HCT116 (cell line): ENCODE measurements at regions not wholly inside any gene's neighbourhood (a gene's known extent, or its start where the extent isn't known, plus 50 kb on each side); places are given as distances from the start of the nearest gene placed in this dataset.

Experiments
- ATAC-seq: fragments of 200-7000 bp; cut with Tn5 transposase; 2 replicates; pipeline ENCODE4 v1.9.1; 2020; ENCODE audit warnings: mild to moderate bottlenecking, moderate library complexity
- BruUV-seq: library from RNA; stranded (reverse); fragments of 400-500 nt; replicated peaks from 2 replicates; lab custom pipeline; 2021; lab: Mats Ljungman, UMichigan
- CTCF ChIA-PET: fragments of 300-600 bp; sonication (Branson Sonifier 250); formaldehyde crosslinking; loops from one replicate; lab custom pipeline; 2021; ENCODE audit warnings: antibody characterized with exemption; lab: Charles Lee
- POLR2A ChIA-PET: fragments of 300-600, 350-600 bp; sonication (Branson Sonifier 250); formaldehyde crosslinking; loops from one replicate; lab custom pipeline; 2021; ENCODE audit warnings: antibody characterized with exemption; lab: Charles Lee
- RAD21 ChIA-PET, 2 experiments: fragments of 300-600 bp; sonication (Branson Sonifier 250); formaldehyde crosslinking; loops; one replicate each; lab custom pipeline; 2023; ENCODE audit warnings: low total read pairs in 2 of 2; ENCODE audit not compliant: uncharacterized antibody in 2 of 2, unreplicated experiment in 2 of 2, low non-redundant PET in 1 of 2; lab: Charles Lee
- DNase-seq: peaks from one replicate; pipeline ENCODE4 v3.0.0-alpha.2; 2010; ENCODE audit warnings: low read depth, low spot score
- H2AFZ ChIP-seq: fragments of 200-600 bp; shearing (Covaris generic), sonication (generic); 2 replicates; pipeline ENCODE4 v1.6.1; 2017; ENCODE audit warnings: low read depth, mixed run types, mixed read lengths, antibody characterized with exemption, low read length; ENCODE audit not compliant: poor library complexity, severe bottlenecking
- H3K27ac ChIP-seq: 2 replicates; pipeline ENCODE4 v1.5.1; 2012; ENCODE audit warnings: low read depth, low read length
- H3K27me3 ChIP-seq: fragments of 200-600 bp; sonication (generic); 2 replicates; pipeline ENCODE4 v1.6.1; 2016; ENCODE audit warnings: mixed run types, low read length, mixed read lengths; ENCODE audit not compliant: insufficient read depth
- H3K36me3 ChIP-seq, 2 experiments: fragments of 200-500 bp in 1 of 2; fragments of 200-600 bp in 1 of 2; sonication (Bioruptor generic) in 1 of 2; sonication (generic) in 1 of 2; 2 replicates each; pipeline versions ENCODE4 v1.5.1 to v1.6.1; 2014 to 2016; ENCODE audit warnings: low read length in 2 of 2, inconsistent platforms in 1 of 2, mixed read lengths in 1 of 2, mixed run types in 1 of 2; ENCODE audit not compliant: insufficient read depth in 2 of 2, control insufficient read depth in 1 of 2
- H3K4me1 ChIP-seq, 2 experiments: fragments of 200-600 bp in 1 of 2; sonication (generic) in 1 of 2; 2 replicates each; pipeline versions ENCODE4 v1.5.1 to v1.6.1; 2012 to 2017; ENCODE audit warnings: low read length in 2 of 2, inconsistent platforms in 1 of 2, mild to moderate bottlenecking in 1 of 2, mixed read lengths in 1 of 2, mixed run types in 1 of 2, moderate library complexity in 1 of 2; ENCODE audit not compliant: insufficient read depth in 2 of 2, control insufficient read depth in 1 of 2
- H3K4me2 ChIP-seq: fragments of 200-600 bp; sonication (generic); 2 replicates; pipeline ENCODE4 v1.6.1; 2017; ENCODE audit warnings: mixed run types, low read length, mixed read lengths
- H3K4me3 ChIP-seq, 2 experiments: fragments of 200-600 bp in 1 of 2; sonication (generic) in 1 of 2; replicated peaks in 1 of 2; 2 replicates each; pipeline ENCODE4 v1.5.1; 2011 to 2016; ENCODE audit warnings: low read length in 2 of 2, control low read depth in 1 of 2, low read depth in 1 of 2, mild to moderate bottlenecking in 1 of 2, mixed read lengths in 1 of 2, mixed run types in 1 of 2
- H3K79me2 ChIP-seq: fragments of 200-600 bp; sonication (generic); 2 replicates; pipeline ENCODE4 v1.6.1; 2017; ENCODE audit warnings: mild to moderate bottlenecking, mixed run types, low read length, moderate library complexity, mixed read lengths; ENCODE audit not compliant: insufficient read depth
- H3K9ac ChIP-seq: fragments of 200-600 bp; sonication (generic); 2 replicates; pipeline ENCODE4 v1.6.1; 2016; ENCODE audit warnings: low read length, mixed read lengths
- H3K9me2 ChIP-seq: fragments of 200-600 bp; sonication (generic), shearing (Covaris generic); 2 replicates; pipeline ENCODE4 v1.6.1; 2017; ENCODE audit warnings: mixed run types, mild to moderate bottlenecking, moderate library complexity; ENCODE audit not compliant: insufficient read depth
- H3K9me3 ChIP-seq, 2 experiments: fragments of 200-500 bp in 1 of 2; fragments of 200-600 bp in 1 of 2; sonication (Bioruptor generic) in 1 of 2; sonication (generic) in 1 of 2; 2 replicates each; pipeline ENCODE4 v1.6.1; 2014 to 2017; ENCODE audit warnings: low read length in 2 of 2, mixed read lengths in 2 of 2, inconsistent platforms in 1 of 2, low read depth in 1 of 2, mild to moderate bottlenecking in 1 of 2, mixed run types in 1 of 2, moderate library complexity in 1 of 2; ENCODE audit not compliant: control insufficient read depth in 1 of 2, insufficient read depth in 1 of 2
- H4K20me1 ChIP-seq: fragments of 200-600 bp; sonication (generic), shearing (Covaris generic); 2 replicates; pipeline ENCODE4 v1.6.1; 2017; ENCODE audit warnings: mixed run types, mild to moderate bottlenecking, moderate library complexity; ENCODE audit not compliant: insufficient read depth
- ATF3 ChIP-seq: IDR thresholded peaks from 2 replicates; pipeline ENCODE4 v1.6.1; 2012
- CEBPB ChIP-seq: IDR thresholded peaks from 2 replicates; pipeline ENCODE4 v1.6.1; 2012; ENCODE audit warnings: low read depth
- EGR1 ChIP-seq: IDR thresholded peaks from 2 replicates; pipeline ENCODE4 v1.6.1; 2012; ENCODE audit warnings: low read depth
- EZH2 ChIP-seq: fragments of 200-600 bp; sonication (generic); IDR thresholded peaks from 2 replicates; pipeline ENCODE4 v1.6.1; 2017; ENCODE audit warnings: antibody characterized with exemption, mixed run types
- EZH2phosphoT487 ChIP-seq: fragments of 200-600 bp; IDR thresholded peaks from 2 replicates; pipeline ENCODE4 v1.6.1; 2018; ENCODE audit warnings: antibody characterized with exemption, borderline replicate concordance
- FOSL1 ChIP-seq: IDR thresholded peaks from 2 replicates; pipeline ENCODE4 v1.6.1; 2012; ENCODE audit warnings: low read depth
- JUND ChIP-seq: IDR thresholded peaks from 2 replicates; pipeline ENCODE4 v1.6.1; 2012
- POLR2A ChIP-seq: IDR thresholded peaks from 2 replicates; pipeline ENCODE4 v1.7.0; 2011; ENCODE audit warnings: borderline replicate concordance; ENCODE audit not compliant: insufficient read depth, insufficient read length; ENCODE audit errors: extremely low read depth
- POLR2AphosphoS5 ChIP-seq: IDR thresholded peaks from 2 replicates; pipeline ENCODE4 v1.6.1; 2011; ENCODE audit warnings: mild to moderate bottlenecking, low read depth, low read length, moderate library complexity
- RAD21 ChIP-seq: IDR thresholded peaks from 2 replicates; pipeline ENCODE4 v1.6.1; 2012; ENCODE audit warnings: low read depth, mild to moderate bottlenecking
- REST ChIP-seq: IDR thresholded peaks from 2 replicates; pipeline ENCODE4 v1.6.1; 2012; ENCODE audit warnings: low read depth
- SP1 ChIP-seq: IDR thresholded peaks from 2 replicates; pipeline ENCODE4 v1.6.1; 2012; ENCODE audit warnings: low read depth
- SRF ChIP-seq: IDR thresholded peaks from 2 replicates; pipeline ENCODE4 v1.6.1; 2012; ENCODE audit warnings: low read depth
- TCF7L2 ChIP-seq: IDR thresholded peaks from 2 replicates; pipeline ENCODE4 v1.7.0; 2011; ENCODE audit warnings: borderline replicate concordance, inconsistent platforms; ENCODE audit not compliant: insufficient read depth, insufficient read length; ENCODE audit errors: extremely low read depth
- ZBTB33 ChIP-seq: IDR thresholded peaks from 2 replicates; pipeline ENCODE4 v1.6.1; 2011; ENCODE audit warnings: mild to moderate bottlenecking, low read length, moderate library complexity; ENCODE audit not compliant: insufficient replicate concordance; ENCODE audit errors: extremely low read depth
- ZFX ChIP-seq: fragments of 450-650 bp; IDR thresholded peaks from 2 replicates; pipeline ENCODE4 v1.6.1; 2017
- intact Hi-C: fragments of 100-400 bp; cut with micrococcal nuclease; formaldehyde crosslinking; loops from 2 replicates; pipeline ENCODE4 v1.10.0; 2022
- TF ChIP-seq, protein P1 (sequence below): IDR thresholded peaks from 2 replicates; pipeline ENCODE4 v1.6.1; 2012
- TF ChIP-seq, protein P2 (sequence below), 3 experiments: fragments of 200-600 bp in 1 of 3; sonication (generic) in 1 of 3; IDR thresholded peaks in 2 of 3; conservative IDR thresholded peaks in 1 of 3; 2 replicates each; pipeline ENCODE4 v1.5.1; 2012 to 2017; ENCODE audit warnings: low read depth in 2 of 3, low read length in 2 of 3, antibody characterized with exemption in 1 of 3, borderline replicate concordance in 1 of 3, control low read depth in 1 of 3, mild to moderate bottlenecking in 1 of 3, mixed read lengths in 1 of 3, mixed run types in 1 of 3, moderate library complexity in 1 of 3; ENCODE audit not compliant: insufficient read depth in 1 of 3

- ChIA-PET CTCF (no interaction called here), RAD21 (no interaction called here), POLR2A (no interaction called here)
- Histone ChIP-seq H3K9me3 (no peaks in the 10 kb centered on the region), H3K4me2 (no peak overlapping the region), H3K27ac (no peak overlapping the region), H3K36me3 (no peaks in the 10 kb centered on the region), H3K9ac (no peak overlapping the region), H3K9me2 (no peaks in the 10 kb centered on the region), H3K4me3 (no peak overlapping the region), H2AFZ (no peak overlapping the region), H3K79me2 (no peaks in the 10 kb centered on the region), H4K20me1 (no peaks in the 10 kb centered on the region), H3K27me3 (no peaks in the 10 kb centered on the region), H3K4me1 (no peaks in the 10 kb centered on the region)
- intact Hi-C loops, result no loop called here
- no peak for DNase-seq
- BruUV-seq, result no TSS peak
- no peak for ATAC-seq
- TF ChIP-seq SP1 (no peak), TCF7L2 (no peak), ZFX (no peak), ZBTB33 (no peak), CEBPB (no peak), POLR2AphosphoS5 (no peak), ATF3 (no peak), EZH2phosphoT487 (no peak), POLR2A (no peak), EZH2 (no peak), FOSL1 (no peak), RAD21 (no peak), REST (no peak), EGR1 (no peak), SRF (no peak), JUND (no peak)
- TF ChIP-seq, protein P1, sequence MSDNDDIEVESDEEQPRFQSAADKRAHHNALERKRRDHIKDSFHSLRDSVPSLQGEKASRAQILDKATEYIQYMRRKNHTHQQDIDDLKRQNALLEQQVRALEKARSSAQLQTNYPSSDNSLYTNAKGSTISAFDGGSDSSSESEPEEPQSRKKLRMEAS, result no peak
- TF ChIP-seq, protein P2, sequence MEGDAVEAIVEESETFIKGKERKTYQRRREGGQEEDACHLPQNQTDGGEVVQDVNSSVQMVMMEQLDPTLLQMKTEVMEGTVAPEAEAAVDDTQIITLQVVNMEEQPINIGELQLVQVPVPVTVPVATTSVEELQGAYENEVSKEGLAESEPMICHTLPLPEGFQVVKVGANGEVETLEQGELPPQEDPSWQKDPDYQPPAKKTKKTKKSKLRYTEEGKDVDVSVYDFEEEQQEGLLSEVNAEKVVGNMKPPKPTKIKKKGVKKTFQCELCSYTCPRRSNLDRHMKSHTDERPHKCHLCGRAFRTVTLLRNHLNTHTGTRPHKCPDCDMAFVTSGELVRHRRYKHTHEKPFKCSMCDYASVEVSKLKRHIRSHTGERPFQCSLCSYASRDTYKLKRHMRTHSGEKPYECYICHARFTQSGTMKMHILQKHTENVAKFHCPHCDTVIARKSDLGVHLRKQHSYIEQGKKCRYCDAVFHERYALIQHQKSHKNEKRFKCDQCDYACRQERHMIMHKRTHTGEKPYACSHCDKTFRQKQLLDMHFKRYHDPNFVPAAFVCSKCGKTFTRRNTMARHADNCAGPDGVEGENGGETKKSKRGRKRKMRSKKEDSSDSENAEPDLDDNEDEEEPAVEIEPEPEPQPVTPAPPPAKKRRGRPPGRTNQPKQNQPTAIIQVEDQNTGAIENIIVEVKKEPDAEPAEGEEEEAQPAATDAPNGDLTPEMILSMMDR (IDR thresholded peaks at IDR 0.05 in 2 of 3, conservative IDR thresholded peaks at IDR 0.05 in 1 of 3; ENCODE audit: borderline replicate concordance in 1 of 3, insufficient read depth in 1 of 3, low read depth in 2 of 3, low read length in 2 of 3), result no peak
These were observed 437.0 kb downstream of the PTPRC start for GRCh38 chr1:199075792-199076191.
